Fibroblast of skin of left quadriceps (primary cell): ENCODE measurements at regions not wholly inside any gene's neighbourhood (a gene's known extent, or its start where the extent isn't known, plus 50 kb on each side); places are given as distances from the start of the nearest gene placed in this dataset.
"Not testable (repeated sequence)": the region's sequence is repeated elsewhere in the genome, so short reads cannot be mapped to it uniquely, and the experiment has no call there.

Source experiments
- DNase-seq, 2 experiments: peaks; one replicate each; pipeline ENCODE4 v3.0.0-alpha.2; 2013; ENCODE audit warnings: low read depth in 2 of 2

GRCh38 chr4:112075129-112075753 is 70.0 kb upstream of the FAM241A start:
- peak; percentile 42 to 46 for DNase-seq

DNA sequence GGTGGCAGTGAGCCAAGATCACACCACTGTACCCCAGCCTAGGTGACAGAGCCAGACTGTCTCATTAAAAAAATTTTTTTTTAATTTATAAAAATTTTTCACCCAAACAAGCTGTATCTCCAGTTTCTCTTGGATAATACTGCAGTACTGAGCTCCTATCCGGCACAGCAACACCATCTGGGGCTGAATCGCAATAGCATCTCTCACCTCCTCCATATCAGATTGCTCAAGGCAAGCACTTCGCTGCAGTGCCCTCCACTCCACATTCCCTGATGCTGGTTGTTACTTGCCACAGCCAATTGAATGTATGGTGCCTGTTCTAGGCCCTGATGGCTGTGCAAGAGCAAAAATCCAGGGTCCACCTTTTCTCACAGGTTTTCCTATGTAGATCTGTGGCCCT is 69.3 kb upstream of the FAM241A start:
- no peak for DNase-seq

- no peak for DNase-seq
Observed at GRCh38 chr4:112076919-112077608, 68.2 kb upstream of the FAM241A start.

GRCh38 chr4:112077743-112078142 is 67.5 kb upstream of the FAM241A start:
- no peak for DNase-seq

GRCh38 chr4:112082954-112083586 is 62.2 kb upstream of the FAM241A start:
- DNase-seq = peak; percentile 72 to 77

DNA sequence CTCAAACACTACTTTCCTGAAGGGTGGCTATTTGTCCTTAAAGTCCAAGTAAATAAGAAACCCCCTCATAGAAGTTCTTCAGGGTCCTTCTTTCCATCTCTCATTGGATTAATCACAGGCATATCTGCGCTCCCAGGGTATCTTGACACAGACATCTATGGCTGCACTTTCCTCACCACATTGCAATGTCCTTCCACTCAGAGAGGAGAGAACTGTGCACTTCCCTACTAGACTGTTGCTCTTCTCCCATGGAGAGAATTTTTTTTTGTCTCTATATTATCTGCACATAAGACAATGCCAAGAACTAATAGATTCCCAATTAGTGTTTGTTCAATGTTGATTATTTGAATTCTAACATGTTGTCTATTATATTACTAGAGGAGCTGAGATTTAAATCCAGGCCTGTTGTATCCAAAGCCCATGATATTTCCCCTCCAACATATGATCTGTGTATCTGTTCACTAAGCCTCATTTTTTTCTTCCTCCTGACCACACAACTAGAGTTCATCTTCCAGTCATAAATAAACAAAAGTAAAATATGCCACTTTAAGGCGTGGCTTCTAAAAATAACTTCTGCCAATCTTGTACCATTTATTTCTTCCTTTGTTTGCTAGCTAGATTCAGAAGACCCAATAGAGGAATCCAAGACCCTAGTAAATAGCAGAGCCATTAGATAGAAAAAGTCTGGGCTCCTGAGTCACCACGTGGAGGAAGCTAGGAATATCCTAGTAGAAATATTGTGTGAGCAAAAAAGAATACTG is 61.5 kb upstream of the FAM241A start:
- no peak for DNase-seq

GRCh38 chr4:112085156-112086035 is 59.9 kb upstream of the FAM241A start:
- no peak for DNase-seq

DNA sequence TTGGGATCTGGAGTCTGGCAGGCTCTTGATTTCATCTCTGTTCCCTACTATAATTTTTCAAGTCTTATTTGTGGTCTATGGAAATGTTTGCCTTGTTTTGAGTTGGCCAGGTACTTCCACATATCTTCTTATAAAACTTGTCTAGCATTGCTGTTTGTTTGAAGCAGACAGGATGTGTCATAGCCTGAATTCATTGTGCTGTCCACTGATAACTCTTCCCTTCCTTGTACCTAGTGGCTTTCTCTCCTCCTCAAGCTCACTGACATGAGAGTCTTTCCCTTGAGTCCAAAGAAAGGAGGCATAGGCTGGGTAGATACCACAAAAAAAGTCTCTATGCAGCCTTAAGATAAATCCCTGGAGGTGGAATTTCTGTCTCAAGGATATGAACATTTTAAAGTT is 59.2 kb upstream of the FAM241A start:
- no peak for DNase-seq

GRCh38 chr4:112086661-112087060 is 58.6 kb upstream of the FAM241A start:
- DNase-seq = not testable (repeated sequence)

GRCh38 chr4:112092330-112092729 is 52.9 kb upstream of the FAM241A start:
- not testable (repeated sequence) for DNase-seq

GRCh38 chr4:112093636-112094202 is 51.5 kb upstream of the FAM241A start:
- no peak for DNase-seq

DNA sequence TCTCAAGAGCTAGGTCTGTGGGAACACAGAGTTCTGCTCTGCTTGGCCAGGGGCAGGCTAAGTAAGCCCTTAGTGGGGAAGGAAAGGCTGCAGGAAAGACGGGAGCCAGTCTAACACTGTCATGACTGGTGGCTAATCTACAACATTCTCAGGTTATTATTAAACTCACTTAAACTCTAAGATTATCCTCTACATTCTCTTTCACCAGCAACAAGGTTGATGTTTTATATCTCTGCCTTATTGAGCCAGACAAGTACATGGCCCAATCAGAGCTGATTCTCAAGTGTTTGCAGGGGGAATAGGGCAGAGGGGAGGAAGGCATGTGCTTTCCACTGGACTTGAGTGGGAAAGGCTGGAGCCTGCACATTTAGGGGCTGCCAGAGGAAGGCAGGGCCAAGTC is 50.9 kb upstream of the FAM241A start:
- DNase-seq = no peak
